Natural killer cell (primary cell): ENCODE measurements at regions not wholly inside any gene's neighbourhood (a gene's known extent, or its start where the extent isn't known, plus 50 kb on each side); places are given as distances from the start of the nearest gene placed in this dataset.
"Not testable (repeated sequence)": the region's sequence is repeated elsewhere in the genome, so short reads cannot be mapped to it uniquely, and the experiment has no call there.

Experiments
- ATAC-seq, 3 donors: fragments of 150-1000 bp in 2 of 3; fragments of 200-7000 bp in 1 of 3; cut with Tn5 transposase; 1 replicate in 1 of 3; 2 replicates in 2 of 3; pipeline ENCODE4 v1.10.0; 2021; ENCODE audit warnings: mild to moderate bottlenecking in 2 of 3, moderate library complexity in 2 of 3
- DNase-seq, 2 donors: peaks; one replicate each; pipeline versions ENCODE4 v3.0.0 to v3.0.0-alpha.2; 2013 to 2021; ENCODE audit warnings: mixed read lengths in 1 of 2
- H3K27ac ChIP-seq: one replicate; pipeline ENCODE4 v1.5.1; 2013; ENCODE audit warnings: mild to moderate bottlenecking, low read length
- H3K27me3 ChIP-seq: one replicate; pipeline ENCODE4 v1.6.1; 2013; ENCODE audit warnings: low read length; ENCODE audit not compliant: control insufficient read depth, insufficient read depth
- H3K36me3 ChIP-seq: one replicate; pipeline ENCODE4 v1.6.1; 2013; ENCODE audit warnings: low read length; ENCODE audit not compliant: control insufficient read depth, insufficient read depth
- H3K4me1 ChIP-seq: one replicate; pipeline ENCODE4 v1.6.1; 2013; ENCODE audit warnings: low read length; ENCODE audit not compliant: control insufficient read depth, insufficient read depth
- H3K4me3 ChIP-seq: one replicate; pipeline ENCODE4 v1.5.1; 2013; ENCODE audit warnings: low read length
- H3K9me3 ChIP-seq: one replicate; pipeline ENCODE4 v1.6.1; 2013; ENCODE audit warnings: low read length; ENCODE audit not compliant: control insufficient read depth, insufficient read depth
- H3K27ac Mint-ChIP-seq, 2 donors: one replicate each; pipeline ENCODE4 v1.8.0; 2022; ENCODE audit warnings: mild to moderate bottlenecking in 2 of 2, mixed read lengths in 2 of 2, moderate library complexity in 1 of 2
- H3K27me3 Mint-ChIP-seq, 2 donors: one replicate each; pipeline ENCODE4 v1.8.0; 2022; ENCODE audit warnings: low read depth in 2 of 2, mixed read lengths in 2 of 2
- H3K36me3 Mint-ChIP-seq: one replicate; pipeline ENCODE4 v1.8.0; 2022; ENCODE audit warnings: mixed read lengths
- H3K4me1 Mint-ChIP-seq, 2 donors: one replicate each; pipeline ENCODE4 v1.8.0; 2022; ENCODE audit warnings: mixed read lengths in 2 of 2
- H3K4me3 Mint-ChIP-seq: one replicate; pipeline ENCODE4 v1.8.0; 2022; ENCODE audit warnings: mild to moderate bottlenecking, moderate library complexity, mixed read lengths
- H3K9me3 Mint-ChIP-seq, 2 donors: one replicate each; pipeline ENCODE4 v1.8.0; 2022; ENCODE audit warnings: mixed read lengths in 2 of 2
- WGBS: methylation state at CpG from one replicate; pipeline ENCODE4 v1.1.7; 2013; ENCODE audit warnings: missing lambda C conversion rate; ENCODE audit not compliant: insufficient coverage; 5-methylcytosine and 5-hydroxymethylcytosine counted together
- intact Hi-C: fragments of 100-400 bp; cut with micrococcal nuclease; formaldehyde crosslinking; loops from one replicate; pipeline ENCODE4 v1.14.2; 2022
- TF ChIP-seq, protein P1 (sequence below): fragments of 200-600 bp; IDR thresholded peaks from one replicate; pipeline ENCODE4 v1.8.0; 2022; ENCODE audit warnings: antibody characterized with exemption

DNA sequence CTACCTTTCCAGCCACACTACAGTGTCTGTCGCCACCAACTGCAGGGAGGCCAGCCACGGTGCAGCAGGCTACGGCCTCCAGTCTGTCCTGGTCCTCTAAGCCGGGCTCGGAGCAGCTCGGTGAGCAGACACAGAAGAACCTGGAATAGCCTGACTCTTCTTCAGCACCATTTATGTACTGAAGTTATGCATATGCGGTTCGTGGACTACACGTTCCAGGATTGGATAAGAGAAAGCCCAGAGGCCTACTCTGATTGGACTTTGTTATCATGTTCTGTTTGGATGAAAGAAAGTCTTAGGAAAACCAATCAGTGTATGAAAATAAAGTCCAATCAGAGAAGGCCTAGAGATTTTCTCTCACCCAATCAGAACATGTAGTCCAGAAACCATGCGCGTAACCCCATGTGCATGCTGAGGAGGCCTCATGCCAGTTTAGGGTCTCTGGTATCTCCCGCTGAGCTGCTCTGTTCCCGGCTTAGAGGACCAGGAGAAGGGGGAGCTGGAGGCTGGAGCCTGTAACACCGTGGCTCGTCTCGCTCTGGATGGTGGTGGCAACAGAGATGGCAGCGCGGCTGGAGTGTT lies 4462.0 kb upstream of the OR11H1 start:
- Mint-ChIP-seq H3K4me1 (peaks cover 0 to 16% of the 10 kb centered on the region in 2 donors), H3K9me3 (peaks cover 23 to 48% of the 10 kb centered on the region in 2 donors), H3K36me3 (peaks cover 25% of the 10 kb centered on the region)
- intact Hi-C loops, H3K27ac Mint-ChIP-seq, H3K36me3 ChIP-seq, H3K27ac ChIP-seq, H3K27me3 Mint-ChIP-seq, H3K27me3 ChIP-seq, ATAC-seq, H3K4me3 Mint-ChIP-seq, H3K4me1 ChIP-seq, H3K4me3 ChIP-seq, DNase-seq: not testable (repeated sequence)
- WGBS = 76% methylated on average over 18 of the region's 18 CpGs
- H3K9me3 ChIP-seq = peaks cover 38% of the 10 kb centered on the region

DNA sequence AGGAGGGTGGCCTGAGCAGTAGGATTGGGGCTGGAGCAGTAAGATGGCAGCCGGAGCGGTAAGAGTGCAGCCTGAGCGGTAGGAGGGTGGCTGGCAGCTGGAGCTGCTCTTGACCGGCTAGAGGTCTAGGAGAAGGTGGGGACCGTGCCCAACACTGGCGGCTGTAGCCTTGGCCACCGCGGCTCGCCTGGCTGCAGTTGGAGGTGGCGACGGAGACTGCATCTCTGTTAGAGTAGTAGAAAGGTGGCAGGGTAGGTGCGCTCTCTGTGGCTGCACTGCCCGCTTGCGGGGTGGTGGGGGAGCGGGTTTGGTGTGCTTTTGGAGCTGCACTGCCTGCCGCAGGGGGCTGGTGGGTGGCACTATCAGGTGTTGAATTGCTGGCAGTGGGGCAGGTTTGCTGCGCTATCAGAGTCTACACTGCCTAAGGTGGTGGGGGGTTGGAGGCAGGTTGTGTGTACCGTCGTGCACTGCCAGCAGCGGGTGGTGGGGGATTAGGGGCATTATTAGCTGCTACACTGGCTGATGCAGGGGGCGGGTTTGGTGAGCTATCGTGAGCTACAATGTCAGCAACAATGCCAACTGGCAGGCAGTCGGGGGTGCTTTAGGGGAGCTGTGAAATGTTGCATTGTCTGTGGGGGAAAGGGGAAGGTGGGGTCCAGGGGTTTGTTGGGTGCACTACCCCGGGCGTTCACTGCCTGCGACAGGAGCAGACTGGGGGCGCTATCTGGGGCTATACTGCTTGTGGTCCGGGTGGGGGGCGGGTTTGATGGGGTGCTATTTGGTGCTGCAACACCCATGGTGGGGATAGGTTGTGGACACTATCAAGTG lies 4461.3 kb upstream of the OR11H1 start:
- Mint-ChIP-seq H3K36me3 (peaks cover 25% of the 10 kb centered on the region), H3K27ac (no peak overlapping the region), H3K4me1 (peaks cover 0 to 16% of the 10 kb centered on the region in 2 donors), H3K27me3 (no peaks in the 10 kb centered on the region), H3K9me3 (peaks cover 23 to 46% of the 10 kb centered on the region in 2 donors), H3K4me3 (no peak overlapping the region)
- peaks cover 38% of the 10 kb centered on the region for H3K9me3 ChIP-seq
- no peaks in the 10 kb centered on the region for H3K4me1 ChIP-seq
- no peak overlapping the region for H3K4me3 ChIP-seq
- no peaks in the 10 kb centered on the region for H3K27me3 ChIP-seq
- no peaks in the 10 kb centered on the region for H3K36me3 ChIP-seq
- DNase-seq = no peak
- peak in 1 of 3 donors; percentile 32 for ATAC-seq
- WGBS = 81% methylated on average over 29 of the region's 29 CpGs
- intact Hi-C loops = no loop called here
- TF ChIP-seq, protein P1, sequence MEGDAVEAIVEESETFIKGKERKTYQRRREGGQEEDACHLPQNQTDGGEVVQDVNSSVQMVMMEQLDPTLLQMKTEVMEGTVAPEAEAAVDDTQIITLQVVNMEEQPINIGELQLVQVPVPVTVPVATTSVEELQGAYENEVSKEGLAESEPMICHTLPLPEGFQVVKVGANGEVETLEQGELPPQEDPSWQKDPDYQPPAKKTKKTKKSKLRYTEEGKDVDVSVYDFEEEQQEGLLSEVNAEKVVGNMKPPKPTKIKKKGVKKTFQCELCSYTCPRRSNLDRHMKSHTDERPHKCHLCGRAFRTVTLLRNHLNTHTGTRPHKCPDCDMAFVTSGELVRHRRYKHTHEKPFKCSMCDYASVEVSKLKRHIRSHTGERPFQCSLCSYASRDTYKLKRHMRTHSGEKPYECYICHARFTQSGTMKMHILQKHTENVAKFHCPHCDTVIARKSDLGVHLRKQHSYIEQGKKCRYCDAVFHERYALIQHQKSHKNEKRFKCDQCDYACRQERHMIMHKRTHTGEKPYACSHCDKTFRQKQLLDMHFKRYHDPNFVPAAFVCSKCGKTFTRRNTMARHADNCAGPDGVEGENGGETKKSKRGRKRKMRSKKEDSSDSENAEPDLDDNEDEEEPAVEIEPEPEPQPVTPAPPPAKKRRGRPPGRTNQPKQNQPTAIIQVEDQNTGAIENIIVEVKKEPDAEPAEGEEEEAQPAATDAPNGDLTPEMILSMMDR = no peak
- no peak overlapping the region for H3K27ac ChIP-seq

DNA sequence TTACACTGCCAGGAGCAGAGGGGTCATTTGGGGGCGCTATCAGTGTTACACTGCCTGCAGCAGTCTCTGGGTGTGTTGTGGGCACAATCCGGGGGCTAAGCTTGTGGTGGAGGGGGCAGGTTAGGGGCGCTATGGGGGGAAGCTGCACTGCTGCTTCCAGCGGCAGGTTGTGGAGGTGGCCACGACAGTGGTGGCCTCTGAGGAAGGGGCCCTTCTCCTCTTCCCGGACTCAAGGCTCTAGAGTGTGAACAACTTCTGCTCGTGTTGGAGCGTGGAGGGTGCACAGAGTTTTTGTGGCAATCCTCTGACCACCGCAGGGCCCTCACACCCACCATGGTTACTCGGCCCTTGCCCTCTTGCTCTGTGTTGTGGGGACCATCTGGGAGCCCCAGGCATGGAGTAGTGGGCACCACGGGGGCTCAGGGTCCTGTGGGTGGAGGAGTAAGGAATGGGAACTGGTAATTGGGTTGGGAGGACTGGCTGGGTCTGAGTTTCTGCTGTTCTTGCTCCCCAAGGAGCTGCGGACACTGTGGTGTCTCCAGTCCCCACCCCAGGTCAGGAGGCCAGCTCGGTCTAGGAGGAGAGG lies 4460.6 kb upstream of the OR11H1 start:
- H3K27ac Mint-ChIP-seq, H3K27me3 Mint-ChIP-seq, intact Hi-C loops, DNase-seq, H3K4me1 ChIP-seq, H3K27ac ChIP-seq, ATAC-seq, H3K4me3 ChIP-seq, H3K4me3 Mint-ChIP-seq, H3K36me3 ChIP-seq, H3K27me3 ChIP-seq: not testable (repeated sequence)
- Mint-ChIP-seq H3K36me3 (peaks cover 25% of the 10 kb centered on the region), H3K4me1 (peaks cover 0 to 16% of the 10 kb centered on the region in 2 donors), H3K9me3 (peaks cover 23 to 43% of the 10 kb centered on the region in 2 donors)
- peaks cover 38% of the 10 kb centered on the region for H3K9me3 ChIP-seq
- WGBS = 75% methylated on average over 13 of the region's 13 CpGs

DNA sequence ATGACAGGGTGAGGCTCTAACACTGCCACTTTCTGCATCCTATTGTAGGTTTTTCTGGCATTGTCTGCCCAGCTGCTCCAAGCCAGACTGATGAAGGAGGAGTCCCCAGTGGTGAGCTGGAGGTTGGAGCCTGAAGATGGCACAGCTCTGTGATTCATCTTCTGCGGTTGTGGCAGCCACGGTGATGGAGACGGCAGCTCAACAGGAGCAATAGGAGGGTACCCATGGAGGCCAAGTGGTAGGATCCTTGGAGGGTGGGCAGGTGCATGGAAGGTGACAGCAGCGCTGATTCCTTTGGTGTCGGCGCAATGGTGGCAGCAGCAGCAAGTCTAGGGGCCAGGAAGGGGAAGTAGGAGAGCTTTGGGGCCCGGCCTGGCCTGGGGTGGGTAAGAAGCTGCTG lies 4460.1 kb upstream of the OR11H1 start:
- H3K4me3 ChIP-seq, H3K27ac ChIP-seq, ATAC-seq, H3K36me3 ChIP-seq, H3K4me1 ChIP-seq, H3K27me3 ChIP-seq, DNase-seq, H3K27ac Mint-ChIP-seq, H3K27me3 Mint-ChIP-seq, H3K4me3 Mint-ChIP-seq, intact Hi-C loops: not testable (repeated sequence)
- peaks cover 22 to 40% of the 10 kb centered on the region in 2 donors for H3K9me3 Mint-ChIP-seq
- H3K36me3 Mint-ChIP-seq = peaks cover 25% of the 10 kb centered on the region
- WGBS = 67% methylated on average over 6 of the region's 7 CpGs
- peaks cover 0 to 16% of the 10 kb centered on the region in 2 donors for H3K4me1 Mint-ChIP-seq
- peaks cover 36% of the 10 kb centered on the region for H3K9me3 ChIP-seq

DNA sequence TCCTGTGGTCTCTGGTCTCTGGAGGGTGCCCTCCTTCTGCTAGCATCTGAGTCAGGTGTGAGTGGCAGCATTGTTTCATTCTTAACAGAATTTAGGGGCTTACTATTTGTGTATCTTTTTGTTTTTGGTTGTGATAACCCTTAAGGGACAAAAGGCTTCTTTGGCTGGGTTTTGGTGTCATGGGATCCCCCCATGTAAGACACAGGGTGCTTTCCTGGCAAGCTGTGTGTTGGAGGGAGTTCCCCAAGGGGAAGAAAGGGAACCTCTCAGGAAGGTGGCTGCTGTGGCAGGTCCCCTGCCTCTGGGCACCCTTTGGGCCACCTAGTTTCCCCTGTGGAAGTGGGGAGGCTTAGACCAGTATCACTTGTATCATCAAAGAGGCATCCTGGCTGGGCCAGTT lies 4459.6 kb upstream of the OR11H1 start:
- H3K4me3 ChIP-seq, H3K36me3 ChIP-seq, H3K27ac Mint-ChIP-seq, H3K4me1 ChIP-seq, H3K27ac ChIP-seq, H3K4me3 Mint-ChIP-seq, DNase-seq, intact Hi-C loops, H3K27me3 ChIP-seq, ATAC-seq, H3K27me3 Mint-ChIP-seq: not testable (repeated sequence)
- peaks cover 25% of the 10 kb centered on the region for H3K36me3 Mint-ChIP-seq
- peaks cover 19 to 36% of the 10 kb centered on the region in 2 donors for H3K9me3 Mint-ChIP-seq
- H3K4me1 Mint-ChIP-seq = peaks cover 0 to 16% of the 10 kb centered on the region in 2 donors
- peaks cover 33% of the 10 kb centered on the region for H3K9me3 ChIP-seq
